ENCODE measurements at regions not wholly inside any gene's neighbourhood (a gene's known extent, or its start where the extent isn't known, plus 50 kb on each side); places are given as distances from the start of the nearest gene placed in this dataset.
"Not testable (repeated sequence)": the region's sequence is repeated elsewhere in the genome, so short reads cannot be mapped to it uniquely, and the experiment has no call there.

- Histone ChIP-seq H3K4me3 (ENCODE audit: low read depth, low read length) (no peak overlapping the region), H3K9me3 (peaks cover 8% of the 10 kb centered on the region), H3K4me1 (no peaks in the 10 kb centered on the region), H3K36me3 (no peaks in the 10 kb centered on the region), H3K27me3 (no peaks in the 10 kb centered on the region)
- no peak for DNase-seq
- TF ChIP-seq CTCF (IDR thresholded peaks at IDR 0.05; ENCODE audit: low read depth, low read length), result no peak
Observed at GRCh38 chr16:35147556-35148504, 1688.4 kb downstream of the TP53TG3F start.

GRCh38 chr16:35148748-35149147 is 1689.3 kb downstream of the TP53TG3F start:
- no peak for TF ChIP-seq CTCF (IDR thresholded peaks at IDR 0.05; ENCODE audit: low read depth, low read length)
- DNase-seq, result no peak
- Histone ChIP-seq H3K4me3 (ENCODE audit: low read depth, low read length) (no peak overlapping the region), H3K4me1 (no peaks in the 10 kb centered on the region), H3K27me3 (no peaks in the 10 kb centered on the region), H3K36me3 (no peaks in the 10 kb centered on the region), H3K9me3 (peaks cover 8% of the 10 kb centered on the region)

GRCh38 chr16:35149550-35149949 is 1690.1 kb downstream of the TP53TG3F start:
- peaks cover 8% of the 10 kb centered on the region for H3K9me3 ChIP-seq
- TF ChIP-seq CTCF (IDR thresholded peaks at IDR 0.05; ENCODE audit: low read depth, low read length), result no peak
- no peaks in the 10 kb centered on the region for H3K27me3 ChIP-seq
- no peak overlapping the region for H3K4me3 ChIP-seq (ENCODE audit: low read depth, low read length)
- H3K4me1 ChIP-seq, result no peaks in the 10 kb centered on the region
- no peak for DNase-seq
- no peaks in the 10 kb centered on the region for H3K36me3 ChIP-seq

- Histone ChIP-seq H3K9me3 (peaks cover 5% of the 10 kb centered on the region), H3K4me1 (no peaks in the 10 kb centered on the region), H3K4me3 (ENCODE audit: low read depth, low read length) (no peak overlapping the region), H3K36me3 (no peaks in the 10 kb centered on the region), H3K27me3 (no peaks in the 10 kb centered on the region)
- no peak for DNase-seq
- no peak for TF ChIP-seq CTCF (IDR thresholded peaks at IDR 0.05; ENCODE audit: low read depth, low read length)
Observed at GRCh38 chr16:35150805-35151312, 1691.4 kb downstream of the TP53TG3F start.

- Histone ChIP-seq H3K4me1 (no peaks in the 10 kb centered on the region), H3K27me3 (no peaks in the 10 kb centered on the region), H3K4me3 (ENCODE audit: low read depth, low read length) (no peak overlapping the region), H3K36me3 (no peaks in the 10 kb centered on the region), H3K9me3 (peaks cover 5% of the 10 kb centered on the region)
- no peak for TF ChIP-seq CTCF (IDR thresholded peaks at IDR 0.05; ENCODE audit: low read depth, low read length)
- DNase-seq, result no peak
Observed at GRCh38 chr16:35152067-35152627, 1692.7 kb downstream of the TP53TG3F start.

GRCh38 chr16:35154627-35155026 is 1695.2 kb downstream of the TP53TG3F start:
- TF ChIP-seq CTCF (IDR thresholded peaks at IDR 0.05; ENCODE audit: low read depth, low read length), result no peak
- peaks cover 3% of the 10 kb centered on the region; the same call in 1 of the 2 replicates for H3K9me3 ChIP-seq
- no peaks in the 10 kb centered on the region for H3K27me3 ChIP-seq
- H3K4me3 ChIP-seq (ENCODE audit: low read depth, low read length), result no peak overlapping the region
- H3K36me3 ChIP-seq, result no peaks in the 10 kb centered on the region
- no peaks in the 10 kb centered on the region for H3K4me1 ChIP-seq
- DNase-seq, result no peak

- not testable (repeated sequence) for DNase-seq; H3K9me3 ChIP-seq; H3K36me3 ChIP-seq; H3K27me3 ChIP-seq; H3K4me1 ChIP-seq; H3K4me3 ChIP-seq (ENCODE audit: low read depth, low read length)
Observed at GRCh38 chr16:35157549-35157948, 1698.1 kb downstream of the TP53TG3F start.

- H3K4me1 ChIP-seq; DNase-seq; H3K36me3 ChIP-seq; H3K9me3 ChIP-seq; H3K4me3 ChIP-seq (ENCODE audit: low read depth, low read length); H3K27me3 ChIP-seq: not testable (repeated sequence)
Observed at GRCh38 chr16:35169324-35169723, 1709.9 kb downstream of the TP53TG3F start.

GRCh38 chr16:35170061-35170460 is 1710.6 kb downstream of the TP53TG3F start:
- not testable (repeated sequence) for H3K4me3 ChIP-seq (ENCODE audit: low read depth, low read length); H3K36me3 ChIP-seq; H3K27me3 ChIP-seq; H3K4me1 ChIP-seq; H3K9me3 ChIP-seq; DNase-seq
